ENCODE measurements at regions not wholly inside any gene's neighbourhood (a gene's known extent, or its start where the extent isn't known, plus 50 kb on each side); places are given as distances from the start of the nearest gene placed in this dataset.

DNA sequence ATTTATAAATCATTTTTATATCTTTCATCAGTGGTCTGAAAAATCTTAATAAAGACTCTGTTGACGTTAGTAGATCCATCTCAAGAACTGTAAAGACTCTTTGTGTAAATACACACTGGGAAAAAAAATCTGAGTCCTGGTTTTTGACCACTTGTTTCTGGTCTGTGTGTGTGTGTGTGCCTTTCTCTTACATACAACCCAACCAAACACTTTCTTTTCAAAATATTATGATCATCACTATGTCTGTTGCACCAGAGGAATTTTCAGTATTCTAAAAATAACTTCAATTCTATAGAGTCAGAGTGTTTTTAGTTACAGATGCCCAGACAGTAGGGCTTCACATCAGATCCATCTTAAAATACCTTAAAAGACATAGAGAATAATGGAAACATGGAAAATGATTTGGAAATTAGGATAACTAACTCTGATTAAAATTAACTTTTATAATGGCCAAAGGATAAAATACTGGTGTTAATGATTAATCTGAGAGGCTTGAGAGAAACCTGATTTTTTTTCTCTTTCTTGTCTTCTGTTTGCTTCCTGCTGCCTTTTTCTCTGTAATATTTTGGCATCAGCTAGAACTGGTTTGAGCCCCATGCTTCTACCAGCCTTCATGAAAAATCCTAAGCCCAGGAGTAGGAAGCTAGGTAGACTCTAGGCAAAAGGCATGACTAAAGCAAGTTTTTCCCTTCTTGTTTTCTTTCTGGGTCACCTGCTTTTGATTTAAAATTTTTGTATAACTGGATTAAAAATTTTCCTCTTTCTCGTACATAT lies 99.7 kb downstream of the ATXN3L start:
- TF ChIP-seq CTCF (conservative IDR thresholded peaks at IDR 0.05; ENCODE audit: low read depth, low read length) (no peak), EZH2phosphoT487 (IDR thresholded peaks at IDR 0.05; ENCODE audit: borderline replicate concordance, low read length) (no peak)

Measured in PC-3 (cell line).